ENCODE measurements at regions not wholly inside any gene's neighbourhood (a gene's known extent, or its start where the extent isn't known, plus 50 kb on each side); places are given as distances from the start of the nearest gene placed in this dataset.

DNA sequence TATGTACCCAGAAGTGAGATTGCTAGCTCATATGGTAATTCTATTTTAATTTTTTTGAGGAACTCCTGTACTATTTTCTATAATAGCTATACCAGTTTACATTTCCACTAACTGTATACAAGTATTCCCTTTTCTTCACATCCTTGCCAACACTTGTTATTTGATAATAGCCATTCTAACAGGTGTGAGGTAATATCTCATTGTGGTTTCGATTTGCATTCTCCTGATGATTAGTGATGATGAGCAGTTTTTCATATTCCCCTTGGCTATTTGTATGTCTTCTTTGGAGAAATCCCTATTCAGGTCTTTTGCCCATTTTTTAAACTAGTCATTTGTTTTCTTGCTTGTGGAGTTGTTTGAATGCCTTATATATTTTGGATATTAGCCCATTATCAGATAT, 121.3 kb downstream of the BBS10 start:
- WGBS (ENCODE audit: missing lambda C conversion rate), result 41% methylated on average over 1 of the region's 1 CpG
- CTCF ChIA-PET, result interaction anchor here (1.1 to 1.6 kb wide), 2 partner anchors 13 to 14 kb away, joined by 3 to 4 read pairs; no protein-coding TSS in a partner anchor
- H3K27ac ChIP-seq, result no peak overlapping the region

DNA sequence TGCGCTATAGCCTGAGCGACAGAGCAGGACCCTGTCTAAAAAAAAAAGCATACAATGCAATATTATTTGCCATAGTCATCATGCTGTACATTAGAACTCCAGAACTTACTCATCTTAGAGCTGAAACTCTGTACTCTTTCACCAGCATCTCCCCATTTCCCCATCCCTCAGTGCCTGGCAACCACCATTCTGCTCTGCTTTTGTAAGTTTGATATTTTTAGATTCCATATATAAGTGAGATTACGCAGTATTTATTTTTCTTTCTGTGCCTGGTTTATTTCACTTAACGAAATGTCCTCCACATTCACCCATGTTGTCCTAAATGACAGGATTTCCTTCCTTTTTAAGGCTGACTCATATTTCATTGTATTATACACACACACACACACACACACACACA, 121.8 kb downstream of the BBS10 start:
- no peak overlapping the region for H3K4me2 ChIP-seq
- TF ChIP-seq, protein P1, sequence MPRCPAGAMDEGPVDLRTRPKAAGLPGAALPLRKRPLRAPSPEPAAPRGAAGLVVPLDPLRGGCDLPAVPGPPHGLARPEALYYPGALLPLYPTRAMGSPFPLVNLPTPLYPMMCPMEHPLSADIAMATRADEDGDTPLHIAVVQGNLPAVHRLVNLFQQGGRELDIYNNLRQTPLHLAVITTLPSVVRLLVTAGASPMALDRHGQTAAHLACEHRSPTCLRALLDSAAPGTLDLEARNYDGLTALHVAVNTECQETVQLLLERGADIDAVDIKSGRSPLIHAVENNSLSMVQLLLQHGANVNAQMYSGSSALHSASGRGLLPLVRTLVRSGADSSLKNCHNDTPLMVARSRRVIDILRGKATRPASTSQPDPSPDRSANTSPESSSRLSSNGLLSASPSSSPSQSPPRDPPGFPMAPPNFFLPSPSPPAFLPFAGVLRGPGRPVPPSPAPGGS (IDR thresholded peaks at IDR 0.05), result no peak
- TF ChIP-seq, protein P2, sequence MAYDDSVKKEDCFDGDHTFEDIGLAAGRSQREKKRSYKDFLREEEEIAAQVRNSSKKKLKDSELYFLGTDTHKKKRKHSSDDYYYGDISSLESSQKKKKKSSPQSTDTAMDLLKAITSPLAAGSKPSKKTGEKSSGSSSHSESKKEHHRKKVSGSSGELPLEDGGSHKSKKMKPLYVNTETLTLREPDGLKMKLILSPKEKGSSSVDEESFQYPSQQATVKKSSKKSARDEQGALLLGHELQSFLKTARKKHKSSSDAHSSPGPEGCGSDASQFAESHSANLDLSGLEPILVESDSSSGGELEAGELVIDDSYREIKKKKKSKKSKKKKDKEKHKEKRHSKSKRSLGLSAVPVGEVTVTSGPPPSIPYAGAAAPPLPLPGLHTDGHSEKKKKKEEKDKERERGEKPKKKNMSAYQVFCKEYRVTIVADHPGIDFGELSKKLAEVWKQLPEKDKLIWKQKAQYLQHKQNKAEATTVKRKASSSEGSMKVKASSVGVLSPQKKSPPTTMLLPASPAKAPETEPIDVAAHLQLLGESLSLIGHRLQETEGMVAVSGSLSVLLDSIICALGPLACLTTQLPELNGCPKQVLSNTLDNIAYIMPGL (CRISPR knock-in tag; IDR thresholded peaks at IDR 0.05; ENCODE audit: borderline replicate concordance), result no peak
- TF ChIP-seq MYC (IDR thresholded peaks at IDR 0.05; ENCODE audit: borderline replicate concordance, low read length), result no peak
- no peak for TF ChIP-seq FOSL2 (IDR thresholded peaks at IDR 0.05)
- TF ChIP-seq FOSL2 (CRISPR knock-in tag; IDR thresholded peaks at IDR 0.05), result no peak
- no peak for TF ChIP-seq HOXB5 (CRISPR knock-in tag; IDR thresholded peaks at IDR 0.05)
- no peak for TF ChIP-seq POLR2AphosphoS2 (conservative IDR thresholded peaks at IDR 0.05; ENCODE audit: low read length)
- no peak for TF ChIP-seq FOXS1 (CRISPR knock-in tag; IDR thresholded peaks at IDR 0.05)
- no peak for TF ChIP-seq GATA3 (IDR thresholded peaks at IDR 0.05; ENCODE audit: borderline replicate concordance)
- TF ChIP-seq ZNF302 (CRISPR knock-in tag; IDR thresholded peaks at IDR 0.05), result no peak
- TF ChIP-seq, protein P3, sequence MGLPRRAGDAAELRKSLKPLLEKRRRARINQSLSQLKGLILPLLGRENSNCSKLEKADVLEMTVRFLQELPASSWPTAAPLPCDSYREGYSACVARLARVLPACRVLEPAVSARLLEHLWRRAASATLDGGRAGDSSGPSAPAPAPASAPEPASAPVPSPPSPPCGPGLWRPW (IDR thresholded peaks at IDR 0.05), result no peak
- no peak for TF ChIP-seq ZFP36 (IDR thresholded peaks at IDR 0.05; ENCODE audit: borderline replicate concordance, partially characterized antibody)
- no peak for TF ChIP-seq NPAS2 (CRISPR knock-in tag; IDR thresholded peaks at IDR 0.05; ENCODE audit: borderline replicate concordance)
- TF ChIP-seq CHD4 (IDR thresholded peaks at IDR 0.05; ENCODE audit: borderline replicate concordance), result no peak
- no peaks in the 10 kb centered on the region for H3K9me3 ChIP-seq
- 86% methylated on average over 4 of the region's 4 CpGs for WGBS (ENCODE audit: missing lambda C conversion rate)
- ATAC-seq (no peak), DNase-seq (ENCODE audit: low read depth in 1 of 2, low spot score in 1 of 2) (no peak), FAIRE-seq (no peak)
- no peaks in the 10 kb centered on the region for H3K4me1 ChIP-seq
- no peak overlapping the region for H3K27ac ChIP-seq
- no peak overlapping the region for H3K4me3 ChIP-seq
- CTCF ChIA-PET, result interaction anchor here (1.1 kb wide), 1 partner anchor 14 kb away, joined by 3 read pairs; no protein-coding TSS in a partner anchor
- POLR2A ChIA-PET, result no interaction called here

More for the DNA sequence above, 121.3 kb downstream of the BBS10 start:
- Histone ChIP-seq H3K4me1 (no peaks in the 10 kb centered on the region), H3K9me3 (no peaks in the 10 kb centered on the region), H3K4me2 (no peak overlapping the region), H3K4me3 (no peak overlapping the region)
- POLR2A ChIA-PET, result no interaction called here
- no peak for ATAC-seq
- TF ChIP-seq RCOR1 (IDR thresholded peaks at IDR 0.05; ENCODE audit: low read depth, low read length) (no peak), HDAC2 (IDR thresholded peaks at IDR 0.05) (no peak), TFCP2L1 (CRISPR knock-in tag; IDR thresholded peaks at IDR 0.05) (no peak), TP53 (CRISPR knock-in tag; IDR thresholded peaks at IDR 0.05) (no peak), RARB (CRISPR knock-in tag; IDR thresholded peaks at IDR 0.05) (no peak), MAFK (IDR thresholded peaks at IDR 0.05; ENCODE audit: partially characterized antibody) (no peak), HOXA7 (CRISPR knock-in tag; IDR thresholded peaks at IDR 0.05) (no peak), POLR2AphosphoS2 (conservative IDR thresholded peaks at IDR 0.05; ENCODE audit: low read length) (no peak), SMC3 (IDR thresholded peaks at IDR 0.05) (no peak)
- TF ChIP-seq, protein P1 (IDR thresholded peaks at IDR 0.05), result no peak
- TF ChIP-seq, protein P4, sequence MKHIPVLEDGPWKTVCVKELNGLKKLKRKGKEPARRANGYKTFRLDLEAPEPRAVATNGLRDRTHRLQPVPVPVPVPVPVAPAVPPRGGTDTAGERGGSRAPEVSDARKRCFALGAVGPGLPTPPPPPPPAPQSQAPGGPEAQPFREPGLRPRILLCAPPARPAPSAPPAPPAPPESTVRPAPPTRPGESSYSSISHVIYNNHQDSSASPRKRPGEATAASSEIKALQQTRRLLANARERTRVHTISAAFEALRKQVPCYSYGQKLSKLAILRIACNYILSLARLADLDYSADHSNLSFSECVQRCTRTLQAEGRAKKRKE (CRISPR knock-in tag; IDR thresholded peaks at IDR 0.05; ENCODE audit: low read depth), result no peak
- TF ChIP-seq, protein P3 (IDR thresholded peaks at IDR 0.05), result no peak
- TF ChIP-seq, protein P5, sequence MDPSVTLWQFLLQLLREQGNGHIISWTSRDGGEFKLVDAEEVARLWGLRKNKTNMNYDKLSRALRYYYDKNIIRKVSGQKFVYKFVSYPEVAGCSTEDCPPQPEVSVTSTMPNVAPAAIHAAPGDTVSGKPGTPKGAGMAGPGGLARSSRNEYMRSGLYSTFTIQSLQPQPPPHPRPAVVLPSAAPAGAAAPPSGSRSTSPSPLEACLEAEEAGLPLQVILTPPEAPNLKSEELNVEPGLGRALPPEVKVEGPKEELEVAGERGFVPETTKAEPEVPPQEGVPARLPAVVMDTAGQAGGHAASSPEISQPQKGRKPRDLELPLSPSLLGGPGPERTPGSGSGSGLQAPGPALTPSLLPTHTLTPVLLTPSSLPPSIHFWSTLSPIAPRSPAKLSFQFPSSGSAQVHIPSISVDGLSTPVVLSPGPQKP (IDR thresholded peaks at IDR 0.05; ENCODE audit: low read depth, low read length), result no peak
- no peak for DNase-seq (ENCODE audit: low read depth in 1 of 2, low spot score in 1 of 2)
- no peak for FAIRE-seq
